ENCODE measurements at regions not wholly inside any gene's neighbourhood (a gene's known extent, or its start where the extent isn't known, plus 50 kb on each side); places are given as distances from the start of the nearest gene placed in this dataset.

- TF ChIP-seq TFE3 (CRISPR knock-in tag; IDR thresholded peaks at IDR 0.05), result 0 out of 2 replicates have a peak, but pooled peaks have one; percentile 24
- TF ChIP-seq, protein P1, sequence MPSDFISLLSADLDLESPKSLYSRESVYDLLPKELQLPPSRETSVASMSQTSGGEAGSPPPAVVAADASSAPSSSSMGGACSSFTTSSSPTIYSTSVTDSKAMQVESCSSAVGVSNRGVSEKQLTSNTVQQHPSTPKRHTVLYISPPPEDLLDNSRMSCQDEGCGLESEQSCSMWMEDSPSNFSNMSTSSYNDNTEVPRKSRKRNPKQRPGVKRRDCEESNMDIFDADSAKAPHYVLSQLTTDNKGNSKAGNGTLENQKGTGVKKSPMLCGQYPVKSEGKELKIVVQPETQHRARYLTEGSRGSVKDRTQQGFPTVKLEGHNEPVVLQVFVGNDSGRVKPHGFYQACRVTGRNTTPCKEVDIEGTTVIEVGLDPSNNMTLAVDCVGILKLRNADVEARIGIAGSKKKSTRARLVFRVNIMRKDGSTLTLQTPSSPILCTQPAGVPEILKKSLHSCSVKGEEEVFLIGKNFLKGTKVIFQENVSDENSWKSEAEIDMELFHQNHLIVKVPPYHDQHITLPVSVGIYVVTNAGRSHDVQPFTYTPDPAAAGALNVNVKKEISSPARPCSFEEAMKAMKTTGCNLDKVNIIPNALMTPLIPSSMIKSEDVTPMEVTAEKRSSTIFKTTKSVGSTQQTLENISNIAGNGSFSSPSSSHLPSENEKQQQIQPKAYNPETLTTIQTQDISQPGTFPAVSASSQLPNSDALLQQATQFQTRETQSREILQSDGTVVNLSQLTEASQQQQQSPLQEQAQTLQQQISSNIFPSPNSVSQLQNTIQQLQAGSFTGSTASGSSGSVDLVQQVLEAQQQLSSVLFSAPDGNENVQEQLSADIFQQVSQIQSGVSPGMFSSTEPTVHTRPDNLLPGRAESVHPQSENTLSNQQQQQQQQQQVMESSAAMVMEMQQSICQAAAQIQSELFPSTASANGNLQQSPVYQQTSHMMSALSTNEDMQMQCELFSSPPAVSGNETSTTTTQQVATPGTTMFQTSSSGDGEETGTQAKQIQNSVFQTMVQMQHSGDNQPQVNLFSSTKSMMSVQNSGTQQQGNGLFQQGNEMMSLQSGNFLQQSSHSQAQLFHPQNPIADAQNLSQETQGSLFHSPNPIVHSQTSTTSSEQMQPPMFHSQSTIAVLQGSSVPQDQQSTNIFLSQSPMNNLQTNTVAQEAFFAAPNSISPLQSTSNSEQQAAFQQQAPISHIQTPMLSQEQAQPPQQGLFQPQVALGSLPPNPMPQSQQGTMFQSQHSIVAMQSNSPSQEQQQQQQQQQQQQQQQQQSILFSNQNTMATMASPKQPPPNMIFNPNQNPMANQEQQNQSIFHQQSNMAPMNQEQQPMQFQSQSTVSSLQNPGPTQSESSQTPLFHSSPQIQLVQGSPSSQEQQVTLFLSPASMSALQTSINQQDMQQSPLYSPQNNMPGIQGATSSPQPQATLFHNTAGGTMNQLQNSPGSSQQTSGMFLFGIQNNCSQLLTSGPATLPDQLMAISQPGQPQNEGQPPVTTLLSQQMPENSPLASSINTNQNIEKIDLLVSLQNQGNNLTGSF (CRISPR knock-in tag; IDR thresholded peaks at IDR 0.05), result no peak
- TF ChIP-seq, protein P2, sequence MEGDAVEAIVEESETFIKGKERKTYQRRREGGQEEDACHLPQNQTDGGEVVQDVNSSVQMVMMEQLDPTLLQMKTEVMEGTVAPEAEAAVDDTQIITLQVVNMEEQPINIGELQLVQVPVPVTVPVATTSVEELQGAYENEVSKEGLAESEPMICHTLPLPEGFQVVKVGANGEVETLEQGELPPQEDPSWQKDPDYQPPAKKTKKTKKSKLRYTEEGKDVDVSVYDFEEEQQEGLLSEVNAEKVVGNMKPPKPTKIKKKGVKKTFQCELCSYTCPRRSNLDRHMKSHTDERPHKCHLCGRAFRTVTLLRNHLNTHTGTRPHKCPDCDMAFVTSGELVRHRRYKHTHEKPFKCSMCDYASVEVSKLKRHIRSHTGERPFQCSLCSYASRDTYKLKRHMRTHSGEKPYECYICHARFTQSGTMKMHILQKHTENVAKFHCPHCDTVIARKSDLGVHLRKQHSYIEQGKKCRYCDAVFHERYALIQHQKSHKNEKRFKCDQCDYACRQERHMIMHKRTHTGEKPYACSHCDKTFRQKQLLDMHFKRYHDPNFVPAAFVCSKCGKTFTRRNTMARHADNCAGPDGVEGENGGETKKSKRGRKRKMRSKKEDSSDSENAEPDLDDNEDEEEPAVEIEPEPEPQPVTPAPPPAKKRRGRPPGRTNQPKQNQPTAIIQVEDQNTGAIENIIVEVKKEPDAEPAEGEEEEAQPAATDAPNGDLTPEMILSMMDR (CRISPR knock-in tag; IDR thresholded peaks at IDR 0.05), result peak; percentile 9; the same call in 1 of the 2 replicates
- TF ChIP-seq, protein P3, sequence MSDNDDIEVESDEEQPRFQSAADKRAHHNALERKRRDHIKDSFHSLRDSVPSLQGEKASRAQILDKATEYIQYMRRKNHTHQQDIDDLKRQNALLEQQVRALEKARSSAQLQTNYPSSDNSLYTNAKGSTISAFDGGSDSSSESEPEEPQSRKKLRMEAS (IDR thresholded peaks at IDR 0.05), result 0 out of 2 replicates have a peak, but pooled peaks have one; percentile 21
- TF ChIP-seq MXI1 (IDR thresholded peaks at IDR 0.05; ENCODE audit: borderline replicate concordance, low read depth, low read length), result no peak
- no peak for TF ChIP-seq ZNF557 (CRISPR knock-in tag; IDR thresholded peaks at IDR 0.05)
- no peak for TF ChIP-seq BRF2 (CRISPR knock-in tag; IDR thresholded peaks at IDR 0.05)
- no peak for TF ChIP-seq ZNF556 (CRISPR knock-in tag; IDR thresholded peaks at IDR 0.05; ENCODE audit: borderline replicate concordance)
- TF ChIP-seq, protein P4, sequence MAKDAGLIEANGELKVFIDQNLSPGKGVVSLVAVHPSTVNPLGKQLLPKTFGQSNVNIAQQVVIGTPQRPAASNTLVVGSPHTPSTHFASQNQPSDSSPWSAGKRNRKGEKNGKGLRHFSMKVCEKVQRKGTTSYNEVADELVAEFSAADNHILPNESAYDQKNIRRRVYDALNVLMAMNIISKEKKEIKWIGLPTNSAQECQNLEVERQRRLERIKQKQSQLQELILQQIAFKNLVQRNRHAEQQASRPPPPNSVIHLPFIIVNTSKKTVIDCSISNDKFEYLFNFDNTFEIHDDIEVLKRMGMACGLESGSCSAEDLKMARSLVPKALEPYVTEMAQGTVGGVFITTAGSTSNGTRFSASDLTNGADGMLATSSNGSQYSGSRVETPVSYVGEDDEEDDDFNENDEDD (CRISPR knock-in tag; IDR thresholded peaks at IDR 0.05; ENCODE audit: borderline replicate concordance), result no peak
- TF ChIP-seq ZNF644 (CRISPR knock-in tag; IDR thresholded peaks at IDR 0.05; ENCODE audit: low read depth), result no peak
- TF ChIP-seq, protein P5, sequence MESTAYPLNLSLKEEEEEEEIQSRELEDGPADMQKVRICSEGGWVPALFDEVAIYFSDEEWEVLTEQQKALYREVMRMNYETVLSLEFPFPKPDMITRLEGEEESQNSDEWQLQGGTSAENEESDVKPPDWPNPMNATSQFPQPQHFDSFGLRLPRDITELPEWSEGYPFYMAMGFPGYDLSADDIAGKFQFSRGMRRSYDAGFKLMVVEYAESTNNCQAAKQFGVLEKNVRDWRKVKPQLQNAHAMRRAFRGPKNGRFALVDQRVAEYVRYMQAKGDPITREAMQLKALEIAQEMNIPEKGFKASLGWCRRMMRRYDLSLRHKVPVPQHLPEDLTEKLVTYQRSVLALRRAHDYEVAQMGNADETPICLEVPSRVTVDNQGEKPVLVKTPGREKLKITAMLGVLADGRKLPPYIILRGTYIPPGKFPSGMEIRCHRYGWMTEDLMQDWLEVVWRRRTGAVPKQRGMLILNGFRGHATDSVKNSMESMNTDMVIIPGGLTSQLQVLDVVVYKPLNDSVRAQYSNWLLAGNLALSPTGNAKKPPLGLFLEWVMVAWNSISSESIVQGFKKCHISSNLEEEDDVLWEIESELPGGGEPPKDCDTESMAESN (CRISPR knock-in tag; conservative IDR thresholded peaks at IDR 0.05), result no peak
- no peak for TF ChIP-seq ZNF496 (CRISPR knock-in tag; IDR thresholded peaks at IDR 0.05; ENCODE audit: insufficient replicate concordance)
- peak; percentile 26; the same call in 1 of the 2 replicates for TF ChIP-seq RAD51 (IDR thresholded peaks at IDR 0.05; ENCODE audit: borderline replicate concordance)
- TF ChIP-seq, protein P6, sequence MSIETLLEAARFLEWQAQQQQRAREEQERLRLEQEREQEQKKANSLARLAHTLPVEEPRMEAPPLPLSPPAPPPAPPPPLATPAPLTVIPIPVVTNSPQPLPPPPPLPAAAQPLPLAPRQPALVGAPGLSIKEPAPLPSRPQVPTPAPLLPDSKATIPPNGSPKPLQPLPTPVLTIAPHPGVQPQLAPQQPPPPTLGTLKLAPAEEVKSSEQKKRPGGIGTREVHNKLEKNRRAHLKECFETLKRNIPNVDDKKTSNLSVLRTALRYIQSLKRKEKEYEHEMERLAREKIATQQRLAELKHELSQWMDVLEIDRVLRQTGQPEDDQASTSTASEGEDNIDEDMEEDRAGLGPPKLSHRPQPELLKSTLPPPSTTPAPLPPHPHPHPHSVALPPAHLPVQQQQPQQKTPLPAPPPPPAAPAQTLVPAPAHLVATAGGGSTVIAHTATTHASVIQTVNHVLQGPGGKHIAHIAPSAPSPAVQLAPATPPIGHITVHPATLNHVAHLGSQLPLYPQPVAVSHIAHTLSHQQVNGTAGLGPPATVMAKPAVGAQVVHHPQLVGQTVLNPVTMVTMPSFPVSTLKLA (IDR thresholded peaks at IDR 0.05), result peak; percentile 66
- no peak for TF ChIP-seq ZMYM2 (CRISPR knock-in tag; IDR thresholded peaks at IDR 0.05)
Measured at GRCh38 chr15:79172032-79172481, 81.5 kb upstream of the RASGRF1 start (continued).

All from HepG2 (cell line).